GM18870 (cell line): ENCODE measurements at regions not wholly inside any gene's neighbourhood (a gene's known extent, or its start where the extent isn't known, plus 50 kb on each side); places are given as distances from the start of the nearest gene placed in this dataset.

ENCODE experiments used
- ATAC-seq: cut with Tn5 transposase; IDR thresholded peaks from one replicate; pipeline ENCODE4 v1.9.1; 2021; ENCODE audit warnings: moderate library complexity; ENCODE audit not compliant: unreplicated experiment

DNA sequence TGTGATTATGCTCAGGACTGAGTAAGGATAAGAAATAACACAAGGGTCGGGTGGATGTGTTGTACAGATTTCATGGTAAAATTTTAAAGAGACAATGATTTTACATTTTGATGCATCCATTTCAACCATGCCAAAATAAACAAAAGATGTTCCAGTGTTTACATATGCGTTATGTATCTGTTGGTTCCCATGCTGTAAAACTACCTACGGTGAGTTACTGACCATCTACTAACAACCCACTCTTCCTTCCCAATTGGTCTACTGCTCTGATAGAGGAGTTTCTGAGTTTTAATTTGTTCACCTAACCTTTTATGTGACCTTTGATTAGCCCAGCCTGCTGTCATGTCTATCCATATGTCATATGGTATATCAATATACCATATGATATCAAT is 1697.1 kb downstream of the MAT2B start:
- ATAC-seq = no peak

DNA sequence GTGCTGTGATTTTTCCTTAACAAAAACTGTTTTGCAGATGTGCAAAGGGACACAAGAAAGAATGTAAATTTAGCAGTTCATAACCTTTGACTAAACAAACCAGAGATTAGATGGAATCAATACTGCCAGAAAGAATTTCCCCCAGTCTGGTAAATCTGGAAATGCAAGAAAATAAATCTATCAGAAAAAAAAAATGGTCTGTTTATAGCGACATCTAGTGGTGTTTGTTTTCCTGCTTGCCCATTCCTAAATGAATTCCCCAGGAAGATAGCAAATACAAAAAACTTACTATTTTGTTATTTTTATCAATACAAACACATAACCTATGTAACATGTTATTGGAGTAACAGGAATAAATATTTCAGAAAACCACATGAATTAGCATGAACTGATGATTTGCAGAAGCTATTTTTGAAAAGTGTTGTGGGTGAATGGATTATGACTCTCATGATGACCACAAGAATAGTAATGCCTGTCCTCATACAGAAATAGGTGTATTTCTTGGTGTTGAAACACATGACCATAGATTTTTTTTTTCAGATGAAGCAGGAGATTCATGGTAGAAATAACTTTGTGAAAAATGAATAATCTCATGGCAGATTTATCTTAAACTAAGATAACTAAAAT is 1703.8 kb downstream of the MAT2B start:
- no peak for ATAC-seq

DNA sequence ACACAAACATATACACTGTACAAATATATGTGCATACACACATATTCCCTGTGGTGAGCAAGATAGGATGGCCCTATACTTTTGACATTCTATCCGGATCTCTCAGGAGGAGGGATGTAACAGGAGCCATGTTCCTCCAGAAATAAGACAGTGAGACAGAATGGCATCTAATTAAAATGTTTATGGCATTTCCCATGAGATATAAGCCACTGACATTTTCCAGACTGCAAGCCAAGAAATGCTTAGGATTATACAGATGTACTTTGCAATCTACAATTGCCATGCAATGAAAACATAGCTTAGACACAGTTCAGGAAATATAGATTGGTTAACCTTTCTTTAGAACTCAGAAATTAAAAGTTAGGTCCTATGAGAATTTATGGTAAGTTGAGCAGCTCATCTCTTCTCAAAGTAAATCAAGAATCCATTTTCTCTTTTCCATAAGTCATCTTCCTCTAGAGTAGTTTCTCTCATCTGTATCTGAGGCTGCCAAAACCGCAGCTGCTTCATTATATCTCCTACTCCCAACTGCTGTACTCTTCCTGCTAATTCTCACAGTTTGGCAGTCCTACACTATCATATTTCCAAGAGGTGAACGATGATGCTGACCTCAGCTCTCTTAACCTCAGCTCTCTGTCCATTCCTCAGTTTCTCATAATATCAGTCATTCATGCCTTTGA is 1719.1 kb downstream of the MAT2B start:
- no peak for ATAC-seq

DNA sequence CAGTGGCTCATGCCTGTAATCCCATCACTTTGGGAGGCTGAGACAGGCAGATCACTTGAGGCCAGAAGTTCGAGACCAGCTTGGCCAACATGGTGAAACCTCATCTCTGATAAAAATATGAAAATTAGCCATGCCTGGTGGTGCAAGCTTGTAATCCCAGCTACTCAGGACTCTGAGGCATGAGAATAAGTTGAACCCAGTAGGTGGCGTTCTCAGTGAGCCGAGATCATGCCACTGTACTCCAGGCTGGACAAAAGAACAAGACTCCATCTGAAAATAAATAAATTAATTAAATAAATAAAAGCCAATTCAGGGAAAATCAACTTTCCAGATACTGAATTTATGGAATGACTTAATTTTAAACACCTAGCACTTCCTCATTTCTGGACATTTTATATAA is 1722.1 kb downstream of the MAT2B start:
- ATAC-seq = no peak

DNA sequence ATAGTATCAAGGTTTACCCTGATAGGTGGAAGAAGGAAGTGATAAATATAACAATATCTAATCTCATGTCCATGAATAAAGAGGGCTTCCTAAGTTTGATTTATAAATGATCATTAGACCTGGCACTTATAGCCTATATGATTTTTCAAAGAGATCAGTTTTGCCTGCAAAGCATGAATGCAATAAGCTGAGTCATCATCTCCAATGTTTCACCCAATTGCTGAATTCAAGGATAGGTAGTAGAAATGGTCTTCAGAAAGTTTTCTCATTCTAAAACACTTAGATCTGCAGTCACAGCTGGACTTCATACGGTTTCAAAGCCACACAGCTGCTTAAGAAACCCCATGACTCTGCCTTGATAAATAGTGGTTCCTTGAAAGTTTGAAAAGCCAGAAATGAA is 1722.8 kb downstream of the MAT2B start:
- no peak for ATAC-seq

DNA sequence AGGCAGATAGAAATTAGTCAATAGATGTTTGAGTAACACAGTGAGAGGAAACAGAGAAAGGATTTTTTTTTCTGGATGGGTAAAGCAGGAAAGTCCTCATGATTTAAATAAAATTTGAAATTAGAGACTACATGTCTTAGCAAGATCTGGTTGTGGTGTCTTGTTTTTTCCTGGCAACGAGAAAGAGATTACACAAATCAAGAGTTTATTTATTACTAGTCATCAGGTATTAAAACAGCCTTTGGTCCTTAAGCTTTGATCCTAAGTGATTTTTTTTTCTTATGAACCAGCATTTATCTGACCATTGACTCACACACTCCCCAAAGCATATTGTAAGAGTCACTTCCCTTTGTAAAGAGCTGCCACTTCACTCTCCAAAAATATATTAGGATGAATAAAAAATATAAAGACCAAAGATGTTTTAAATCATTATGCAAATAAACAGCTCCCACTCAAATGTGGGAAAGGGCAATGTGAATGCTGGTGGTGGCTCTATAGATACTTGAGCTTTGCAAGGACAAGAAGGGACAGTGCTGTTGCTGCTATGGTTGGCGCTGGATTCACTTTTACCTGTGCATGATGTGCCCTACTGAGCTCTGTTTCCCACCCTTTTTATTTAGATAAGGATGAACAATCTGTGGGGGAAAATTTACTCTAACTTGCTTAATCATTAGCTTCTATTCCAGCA is 1726.5 kb downstream of the MAT2B start:
- ATAC-seq = no peak

DNA sequence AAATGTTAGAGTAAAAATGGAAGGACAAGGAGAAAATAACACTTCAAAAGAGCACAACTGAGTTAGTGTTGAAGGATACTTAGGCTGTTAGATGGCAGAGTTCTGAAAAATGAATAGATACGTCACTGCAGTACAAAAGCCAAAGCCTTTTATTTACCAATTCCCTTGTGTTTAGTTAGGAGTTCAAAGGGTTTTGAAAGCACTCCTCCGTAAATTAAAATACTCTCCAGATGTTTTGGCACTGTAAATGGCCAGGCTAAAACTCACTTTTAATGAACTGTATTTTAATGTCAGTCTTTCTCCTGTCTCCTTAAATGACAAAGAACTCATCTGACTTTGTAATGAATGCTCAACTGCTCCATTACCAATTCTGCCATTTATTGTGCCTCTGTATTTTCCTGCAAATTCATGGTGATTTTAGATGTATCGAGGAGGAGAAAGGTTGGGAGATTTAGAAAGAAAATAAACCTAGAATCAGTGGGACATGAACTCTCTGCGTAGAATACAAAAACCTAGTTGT is 1727.2 kb downstream of the MAT2B start:
- ATAC-seq = no peak

DNA sequence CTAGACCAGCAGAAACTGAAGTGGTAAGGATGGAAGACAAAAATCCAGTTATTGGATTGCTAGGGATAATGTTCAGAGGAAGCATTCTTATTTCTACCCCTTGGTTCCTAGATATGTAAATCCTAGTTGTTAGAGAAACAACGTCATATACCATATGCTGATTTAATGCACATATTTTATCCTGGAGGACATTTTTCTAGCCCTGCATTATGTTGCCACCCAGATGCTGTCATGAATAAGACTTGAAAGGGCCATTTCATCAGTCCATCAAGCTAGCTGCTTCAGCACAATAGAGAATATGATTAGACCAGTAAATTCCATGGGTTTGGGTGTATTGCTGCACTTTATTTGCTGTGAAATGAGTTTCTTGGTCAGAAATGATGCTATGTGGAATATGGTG is 1736.4 kb downstream of the MAT2B start:
- no peak for ATAC-seq

DNA sequence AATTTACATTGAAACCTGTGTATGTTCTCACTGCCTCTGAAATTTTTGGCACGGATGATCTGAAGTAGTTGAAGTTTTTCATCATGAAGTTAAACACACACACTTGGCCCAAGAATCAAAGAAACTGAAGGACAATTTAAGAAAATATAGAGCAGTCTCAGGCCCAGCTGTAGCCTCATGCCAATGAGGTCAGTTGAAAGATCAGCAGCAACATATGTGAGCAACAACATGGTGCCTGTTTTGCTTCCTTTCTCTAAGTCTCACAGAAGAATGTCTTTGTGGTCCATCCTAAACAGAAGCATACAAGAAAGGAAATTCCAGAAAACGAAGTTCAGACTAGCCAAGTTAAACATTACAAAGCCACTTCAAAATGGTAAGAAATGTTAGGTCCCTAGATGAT is 1737.2 kb downstream of the MAT2B start:
- no peak for ATAC-seq

DNA sequence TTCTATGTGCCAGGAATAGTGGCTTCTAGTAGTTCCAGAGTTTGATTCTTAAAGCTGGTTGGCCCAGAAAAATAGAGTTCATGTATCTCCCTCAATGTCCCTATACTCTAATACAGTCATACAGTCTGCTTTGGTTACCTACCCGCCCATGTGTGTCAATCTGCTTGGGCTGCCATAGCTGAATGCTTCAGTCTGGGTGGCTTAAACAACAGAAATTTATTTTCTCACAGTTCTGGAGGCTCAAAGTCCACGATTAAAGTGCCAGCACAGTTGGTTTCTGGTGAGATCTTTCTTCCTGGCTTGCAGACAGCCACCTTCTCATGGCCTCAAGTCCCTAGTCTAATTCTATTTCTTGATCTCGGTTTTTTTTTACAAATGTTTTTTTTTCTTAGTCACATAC is 1739.0 kb downstream of the MAT2B start:
- no peak for ATAC-seq

DNA sequence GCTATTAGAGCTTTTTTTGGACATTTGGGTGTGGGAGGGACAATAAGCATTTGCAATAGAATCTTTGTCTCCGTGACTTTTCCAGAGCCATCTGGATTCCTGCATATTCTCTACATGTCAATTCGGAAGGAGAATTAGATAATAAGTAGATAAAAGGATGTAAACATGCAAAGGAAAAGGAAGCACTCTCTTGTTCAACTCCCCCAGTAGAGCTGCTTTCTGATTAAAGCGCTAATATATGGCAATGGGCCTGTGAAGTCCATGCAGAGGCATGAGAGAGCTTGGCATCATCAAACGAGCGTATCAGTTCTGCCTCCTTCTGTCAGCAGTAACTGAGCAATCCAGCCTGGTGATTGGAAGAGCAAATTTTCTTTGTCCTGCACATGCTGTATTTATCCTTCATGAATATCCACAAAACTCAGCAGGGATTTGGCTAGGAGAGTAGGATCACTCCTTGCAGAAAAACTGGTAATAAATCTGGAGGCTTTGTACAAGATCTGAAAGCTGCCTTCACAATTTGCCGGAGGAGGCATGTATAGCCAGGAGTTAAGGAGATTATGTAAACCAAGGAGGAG is 1752.9 kb downstream of the MAT2B start:
- no peak for ATAC-seq

DNA sequence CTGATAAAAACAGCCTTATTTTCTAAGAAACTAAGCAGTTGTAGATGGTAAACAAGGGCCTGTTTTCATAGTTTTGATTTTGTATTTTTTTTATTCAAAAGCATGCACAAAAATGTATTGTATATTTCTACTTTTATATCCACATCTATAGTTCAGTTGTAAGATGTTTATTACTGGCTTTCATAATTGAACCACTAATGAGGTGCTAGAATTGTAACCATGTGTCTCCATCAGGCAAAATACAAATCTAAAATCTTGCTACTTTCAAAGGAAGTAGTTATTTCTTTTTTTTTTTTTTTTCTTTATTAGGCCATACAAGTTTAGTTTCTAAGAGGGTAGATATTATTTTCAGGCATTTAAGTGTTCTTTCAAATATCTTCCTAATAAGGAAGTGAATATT is 1755.0 kb downstream of the MAT2B start:
- ATAC-seq = no peak

DNA sequence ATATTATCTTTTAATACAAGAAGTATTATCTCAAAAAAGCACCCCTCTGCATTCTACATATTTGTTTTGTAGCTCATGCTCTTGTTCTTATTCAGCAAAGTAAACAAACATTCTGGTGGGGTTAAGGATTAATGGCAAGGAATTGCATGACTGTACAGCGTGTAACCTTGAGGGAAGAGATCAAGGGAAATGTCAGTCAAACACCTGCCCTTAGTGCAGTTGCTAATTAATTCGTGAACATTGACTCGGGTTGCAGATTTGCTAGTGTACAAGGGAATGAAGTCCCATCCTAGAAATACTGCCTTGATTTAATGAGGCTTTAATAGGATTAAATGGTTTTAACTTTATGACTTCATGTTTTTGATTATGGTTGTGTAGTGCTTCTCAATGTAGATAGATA is 1758.1 kb downstream of the MAT2B start:
- ATAC-seq = no peak

DNA sequence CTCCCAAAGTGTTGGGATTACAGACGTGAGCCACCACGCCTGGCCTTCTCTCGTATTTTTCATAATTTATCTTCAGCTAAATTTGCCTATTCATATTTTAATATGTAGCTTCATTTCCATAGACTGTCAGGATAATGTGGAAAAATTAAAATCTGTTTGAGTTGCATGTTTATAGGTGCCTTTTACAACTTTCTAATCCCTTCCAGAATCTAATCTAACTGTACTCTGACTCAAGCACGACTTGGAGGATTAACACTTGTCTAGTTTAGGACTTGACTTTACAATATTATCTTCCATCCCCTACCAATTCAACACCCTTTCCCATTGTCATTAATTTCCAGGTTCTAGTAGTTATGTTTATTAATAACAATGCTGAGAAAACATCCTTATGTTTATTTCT is 1761.5 kb downstream of the MAT2B start:
- ATAC-seq = no peak

DNA sequence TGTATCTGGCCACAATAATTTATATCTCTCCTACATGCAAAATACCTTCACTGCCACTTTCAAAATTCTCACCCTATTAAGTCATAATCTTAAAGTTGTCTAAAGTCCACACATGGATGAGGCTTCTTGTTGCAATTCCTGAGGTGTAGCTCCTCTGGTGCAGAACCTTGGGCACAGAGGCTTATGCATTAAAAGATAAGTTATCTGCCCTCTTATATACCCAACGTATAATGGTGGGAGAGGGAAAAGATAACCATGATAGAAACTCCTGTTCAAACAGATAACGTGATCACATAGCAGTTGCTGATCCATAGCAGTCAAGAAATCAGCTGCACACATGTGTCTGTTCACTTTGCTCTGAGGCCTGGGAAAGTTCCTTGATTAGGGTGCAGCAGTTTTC is 1767.0 kb downstream of the MAT2B start:
- ATAC-seq = no peak

DNA sequence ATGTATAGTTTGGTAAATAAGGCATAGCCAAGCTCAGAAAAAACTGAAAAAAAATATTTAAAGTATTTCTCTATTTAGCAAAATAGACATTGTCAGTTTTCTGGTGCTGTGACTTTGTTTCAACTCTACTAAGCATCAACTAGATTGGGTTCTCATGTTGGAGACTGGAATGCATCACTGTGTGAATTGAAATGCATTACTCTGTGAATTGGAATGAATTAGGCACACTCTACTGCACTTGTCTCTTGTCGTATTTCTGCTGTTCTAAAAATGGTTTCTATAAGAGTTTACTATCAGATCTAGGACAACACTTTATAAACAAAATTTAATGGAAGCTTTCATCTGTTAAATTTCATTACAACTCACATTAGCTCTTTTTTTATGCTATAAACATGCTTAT is 1772.2 kb downstream of the MAT2B start:
- no peak for ATAC-seq

DNA sequence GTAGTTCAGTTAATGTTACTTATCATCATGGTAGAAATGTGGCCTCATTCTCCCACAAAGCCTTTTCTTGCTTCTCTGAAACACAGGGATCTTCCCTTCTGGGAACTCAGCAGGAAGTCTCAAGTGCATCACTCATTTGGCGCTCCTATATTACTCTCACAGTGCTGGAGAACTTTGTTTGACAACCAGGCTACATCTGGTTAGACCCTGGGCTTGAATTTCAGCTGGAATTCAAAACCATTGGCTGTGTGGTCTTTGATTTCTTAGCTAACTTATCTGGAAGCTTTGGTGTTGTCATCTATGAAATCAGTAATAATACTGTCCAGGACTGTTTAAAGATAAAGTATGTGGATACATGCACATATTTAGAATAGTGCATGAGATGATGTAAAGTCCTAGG is 1777.1 kb downstream of the MAT2B start:
- no peak for ATAC-seq

DNA sequence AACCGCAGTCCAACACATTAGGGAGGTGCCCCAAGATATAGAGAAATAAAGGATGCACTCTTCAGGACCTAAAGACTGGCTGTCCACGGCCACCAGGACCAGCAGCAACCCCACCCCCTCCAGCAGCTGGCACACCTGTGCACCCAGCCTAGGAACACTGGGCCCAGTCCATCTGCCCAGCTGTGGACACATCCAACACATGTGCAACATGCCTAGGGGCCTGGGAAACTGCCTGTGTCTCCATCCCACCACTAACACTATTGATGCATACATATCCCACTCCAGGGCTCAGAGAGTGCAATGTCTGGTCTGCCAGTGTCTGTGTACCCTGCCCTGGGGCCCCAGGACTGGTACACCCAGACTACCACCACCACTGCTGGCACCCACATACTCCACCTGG is 1781.3 kb downstream of the MAT2B start:
- no peak for ATAC-seq

DNA sequence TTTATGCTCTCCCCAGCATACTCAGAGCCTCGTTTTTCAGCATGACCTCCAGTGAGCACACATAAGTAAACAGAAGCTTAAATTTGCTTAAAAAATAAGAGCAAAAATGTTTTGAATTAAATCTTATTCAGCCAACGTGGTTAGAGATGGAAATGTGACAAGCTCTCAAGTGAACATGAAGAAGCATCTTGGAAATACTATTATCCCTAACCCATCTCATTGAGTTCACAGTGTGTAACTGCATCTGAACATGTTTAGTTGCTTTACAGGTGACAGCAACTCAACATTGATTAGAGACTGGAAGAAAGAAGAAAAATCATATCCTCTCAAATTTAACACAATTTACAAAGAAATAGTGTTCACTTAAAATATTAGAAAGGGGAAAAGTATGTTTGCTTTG is 1785.1 kb downstream of the MAT2B start:
- ATAC-seq = no peak

DNA sequence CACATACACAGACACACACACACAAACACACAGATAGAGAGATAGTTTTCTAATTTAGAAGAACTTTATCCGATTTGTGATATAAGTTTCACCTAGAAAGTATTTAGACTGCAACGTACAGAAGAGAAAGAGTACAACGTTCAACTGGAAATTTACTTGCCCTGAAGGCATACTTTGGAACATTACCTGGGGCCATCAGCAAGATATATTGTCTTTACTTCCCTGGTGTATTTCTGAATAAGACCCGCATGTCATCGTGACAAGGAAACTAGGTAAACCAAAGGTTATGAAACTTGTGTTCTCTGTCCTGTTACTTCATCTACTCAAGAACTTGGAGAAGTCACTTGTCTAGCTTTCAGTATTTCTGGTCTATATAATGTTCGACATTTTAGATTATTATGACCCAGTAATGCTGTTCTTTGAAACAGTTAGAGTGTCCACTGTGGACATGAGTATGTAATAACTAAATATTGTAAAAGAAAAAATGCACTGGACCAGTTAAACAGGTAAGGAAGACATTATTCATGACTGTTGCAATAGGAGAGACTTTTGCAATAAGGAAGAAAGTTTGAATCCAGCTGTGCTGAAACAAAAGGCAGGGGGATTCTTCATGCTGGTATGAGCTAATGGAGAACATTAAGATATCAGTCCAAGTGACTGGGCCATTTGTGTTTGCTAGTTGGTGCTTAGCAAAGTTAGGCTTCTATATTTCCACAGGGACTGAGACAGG is 1791.1 kb downstream of the MAT2B start:
- no peak for ATAC-seq

DNA sequence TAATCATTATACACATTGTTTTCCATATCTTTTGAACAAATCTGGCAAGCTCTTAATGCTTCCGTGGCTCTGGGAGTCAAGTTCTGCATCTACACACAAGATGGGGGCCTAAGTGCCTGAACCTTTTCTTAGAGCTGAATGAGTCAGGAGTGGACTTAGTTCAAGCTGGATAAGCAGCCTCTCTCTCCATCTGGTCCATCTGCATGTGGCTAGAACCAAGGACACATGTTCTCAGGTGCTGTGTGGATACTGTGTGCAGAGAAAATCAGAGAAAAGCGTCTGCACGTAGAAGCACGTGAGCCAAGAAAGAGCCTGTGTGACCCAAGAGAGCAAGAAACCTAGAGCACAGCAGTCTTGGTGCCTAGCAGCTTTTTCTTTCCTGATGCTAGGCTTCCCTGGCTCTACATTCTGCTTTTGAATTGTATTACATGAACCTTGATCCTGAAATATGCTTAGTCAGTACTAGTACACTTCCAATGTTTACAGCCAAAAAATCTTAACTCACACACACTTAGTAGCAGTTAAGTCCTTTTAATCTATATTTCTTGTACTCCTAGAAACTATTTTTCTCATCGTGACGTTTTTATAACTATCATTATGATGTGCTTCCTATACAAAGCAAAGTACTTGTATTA is 1798.9 kb downstream of the MAT2B start:
- no peak for ATAC-seq
